ENCODE measurements at regions not wholly inside any gene's neighbourhood (a gene's known extent, or its start where the extent isn't known, plus 50 kb on each side); places are given as distances from the start of the nearest gene placed in this dataset.

- DNase-seq = no peak
These were observed 262.2 kb downstream of the AJAP1 start for GRCh38 chr1:4916610-4917009.

GRCh38 chr1:4915154-4915553, 260.7 kb downstream of the AJAP1 start:
- DNase-seq = no peak

DNA sequence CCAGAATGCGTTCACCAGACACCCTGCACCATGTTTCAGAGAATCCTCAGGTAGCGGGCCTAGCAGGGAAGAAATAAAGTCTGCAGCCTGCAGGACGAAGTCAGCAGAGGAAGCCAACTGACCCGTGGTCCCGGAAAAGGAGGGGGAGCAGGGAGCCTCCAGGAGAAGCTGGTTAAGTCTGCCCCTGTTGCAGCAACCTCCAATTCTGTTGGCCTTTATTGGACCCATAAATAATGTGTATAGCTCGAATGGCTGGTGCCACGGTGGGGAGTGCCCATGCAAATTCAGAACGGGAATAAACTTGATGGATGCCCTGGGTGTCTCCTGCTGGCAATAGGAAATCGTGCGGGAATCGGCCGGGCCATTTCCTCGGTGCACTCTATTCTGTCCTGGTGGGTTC, 254.1 kb downstream of the AJAP1 start:
- no peak for DNase-seq

DNA sequence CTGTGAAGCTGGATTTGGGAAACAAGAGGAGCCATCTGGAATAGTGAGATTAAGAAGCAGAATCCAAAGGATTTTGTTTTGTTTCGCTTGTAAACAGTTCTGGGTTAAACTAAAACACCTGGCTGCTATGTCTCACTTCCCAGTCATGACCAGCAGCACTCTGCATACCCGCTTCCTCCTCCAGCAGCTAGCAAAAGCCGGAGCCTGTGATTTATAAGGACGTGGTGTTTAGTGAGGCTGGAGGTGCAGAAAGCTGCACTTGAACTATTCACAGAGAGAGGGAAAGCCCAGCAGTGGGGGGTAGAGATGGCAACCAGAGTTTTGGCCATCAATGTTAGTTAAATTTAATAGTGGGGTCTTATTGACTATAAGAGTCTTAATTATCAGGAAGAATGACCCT, 240.2 kb downstream of the AJAP1 start:
- DNase-seq = no peak

- DNase-seq = no peak
These were observed 226.2 kb downstream of the AJAP1 start for GRCh38 chr1:4880626-4881025.

GRCh38 chr1:4877426-4877825, 223.0 kb downstream of the AJAP1 start:
- DNase-seq = no peak

- no peak for DNase-seq
These were observed 217.0 kb downstream of the AJAP1 start for GRCh38 chr1:4871373-4871772.

DNA sequence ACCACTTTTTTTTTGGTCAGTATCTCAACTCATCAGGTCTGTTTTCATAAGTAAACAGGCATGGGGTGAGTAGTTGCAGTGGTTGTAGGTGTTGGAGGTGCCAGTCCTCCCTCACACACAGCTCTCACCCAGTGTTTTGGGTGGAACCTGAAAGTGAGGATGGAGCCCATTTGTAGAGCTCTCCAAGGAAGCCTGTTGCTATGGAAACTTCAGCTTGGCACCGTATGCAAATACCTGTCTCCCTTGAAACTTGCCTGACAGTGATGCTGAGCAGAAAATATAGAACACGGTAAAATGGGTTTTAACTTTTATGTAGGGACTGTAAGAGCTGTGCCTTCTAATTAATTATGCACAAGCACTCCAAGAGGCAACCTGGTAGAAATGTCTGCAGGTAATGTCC, 214.1 kb downstream of the AJAP1 start:
- no peak for DNase-seq

- no peak for DNase-seq
These were observed 202.0 kb downstream of the AJAP1 start for GRCh38 chr1:4856396-4856795.

DNA sequence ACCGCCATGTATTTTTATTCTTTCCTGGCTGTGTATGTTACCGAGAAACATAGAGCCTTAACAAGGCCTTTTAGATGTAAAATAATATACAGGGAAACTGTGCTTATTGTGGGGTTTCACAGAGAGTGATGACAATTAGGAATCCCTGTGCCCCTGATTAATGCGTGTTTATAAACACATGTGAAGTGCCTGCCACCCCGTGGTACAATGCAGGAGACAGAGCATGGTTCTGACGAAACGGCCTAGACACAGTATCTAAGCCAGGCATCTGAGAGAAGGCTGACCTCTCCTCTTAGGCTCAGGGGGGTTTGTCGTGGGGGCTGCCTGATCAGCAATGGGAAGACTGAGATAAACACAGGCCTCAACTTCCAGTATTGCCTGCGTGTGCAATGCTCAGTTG, 200.0 kb downstream of the AJAP1 start:
- no peak for DNase-seq

DNA sequence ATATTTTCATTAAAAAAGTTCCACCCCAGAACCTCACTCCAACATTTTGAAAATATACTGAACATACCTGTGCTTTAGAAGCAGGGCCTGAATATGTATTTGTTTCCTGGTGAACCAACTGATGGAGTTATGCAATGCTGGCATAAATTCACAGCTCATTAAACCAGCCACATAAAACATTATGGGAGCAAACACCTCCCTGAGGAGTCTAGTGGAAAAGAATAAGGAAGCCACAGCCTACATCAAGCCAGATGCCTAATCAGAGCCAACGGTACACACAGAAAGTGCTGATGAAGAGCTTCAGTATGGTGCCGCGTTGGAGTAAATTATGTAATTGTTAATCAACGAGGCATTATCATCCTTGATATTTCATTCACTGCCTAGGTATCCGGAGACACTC, 199.5 kb downstream of the AJAP1 start:
- no peak for DNase-seq

DNA sequence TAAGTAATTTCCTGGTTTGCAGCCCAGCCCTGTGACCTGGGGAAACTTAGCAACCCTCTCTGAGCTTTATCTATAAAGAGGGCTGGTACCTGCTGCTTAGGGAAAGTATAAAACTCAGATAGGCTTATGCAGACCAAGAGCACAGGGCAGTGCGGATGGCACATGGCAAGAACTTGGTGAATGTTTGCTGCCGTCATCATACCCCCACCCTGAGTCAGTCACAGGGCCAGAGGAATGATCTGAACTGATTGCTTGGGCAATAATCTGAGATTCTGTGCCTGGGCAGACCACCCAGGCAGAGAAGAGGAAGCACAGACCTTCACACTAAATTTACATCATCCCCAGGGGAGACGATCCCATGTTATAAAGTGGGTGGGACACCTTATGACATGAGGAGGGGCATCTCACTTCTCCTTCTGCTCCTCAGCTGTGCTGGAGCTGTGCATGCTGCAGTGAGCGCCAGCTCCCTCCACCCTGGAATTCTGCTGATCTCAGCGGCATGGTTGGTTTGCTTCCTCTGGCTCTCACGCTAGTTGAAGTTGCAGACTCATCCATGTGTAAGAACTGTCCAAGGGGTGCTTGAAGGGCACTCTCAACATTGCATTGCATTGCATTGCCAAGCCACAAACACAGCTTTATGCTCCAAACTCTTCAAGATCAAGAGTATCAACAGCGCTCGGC, 197.1 kb downstream of the AJAP1 start:
- DNase-seq = no peak

DNA sequence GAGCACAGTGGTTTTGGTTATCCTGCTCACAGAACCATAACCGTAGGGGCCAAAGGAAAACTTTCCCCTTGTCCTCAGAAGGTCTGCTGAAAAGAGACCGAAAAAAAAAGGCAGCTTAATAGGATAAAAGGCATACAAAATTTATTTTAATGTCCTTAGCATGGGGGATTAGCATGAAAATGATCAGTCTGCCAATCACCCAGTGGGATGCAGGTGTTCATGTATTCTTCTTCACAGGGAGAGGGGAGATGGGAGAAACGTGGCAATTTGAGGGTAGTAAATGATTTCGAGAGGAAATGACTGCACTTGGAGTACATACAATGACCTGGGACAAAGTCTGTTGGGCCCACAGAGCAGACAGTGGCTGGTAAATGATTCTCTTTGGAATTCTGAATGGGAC, 194.0 kb downstream of the AJAP1 start:
- no peak for DNase-seq

DNA sequence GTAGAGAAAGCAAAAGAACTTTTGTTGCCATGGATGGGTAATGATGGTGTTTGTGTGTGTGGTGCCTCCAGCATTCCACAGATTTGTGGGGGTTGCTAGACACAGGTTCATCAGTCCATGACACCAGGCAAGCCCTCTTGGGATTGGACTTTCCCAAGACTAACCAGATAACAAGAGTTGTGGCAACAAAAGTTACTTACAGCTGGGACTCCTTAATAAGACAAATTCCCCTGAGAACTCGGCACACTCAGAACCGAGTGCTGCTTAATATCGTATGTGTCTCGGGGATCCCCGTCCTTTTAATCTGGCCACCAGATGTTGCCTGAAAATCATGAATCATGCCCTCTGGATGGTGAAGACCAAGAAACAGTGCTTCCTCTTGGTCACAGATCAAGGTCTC, 193.3 kb downstream of the AJAP1 start:
- no peak for DNase-seq
